IMR-90 (cell line): ENCODE measurements at regions not wholly inside any gene's neighbourhood (a gene's known extent, or its start where the extent isn't known, plus 50 kb on each side); places are given as distances from the start of the nearest gene placed in this dataset.

ENCODE experiments used
- ATAC-seq: fragments of 200-7000 bp; cut with Tn5 transposase; 2 replicates; pipeline ENCODE4 v1.9.1; 2020; ENCODE audit warnings: low read depth, mild to moderate bottlenecking, moderate library complexity
- BruUV-seq: library from RNA; stranded (reverse); fragments of 400-500 nt; replicated peaks from 2 replicates; lab custom pipeline; 2021; lab: Mats Ljungman, UMichigan
- CTCF ChIA-PET: fragments of 300-600 bp; formaldehyde crosslinking; extraction: SDS; loops from one replicate; lab custom pipeline; 2021; ENCODE audit warnings: antibody characterized with exemption; lab: Yijun Ruan, JAX
- POLR2A ChIA-PET: fragments of 300-600 bp; sonication (Branson Sonifier 250); formaldehyde crosslinking; loops from one replicate; lab custom pipeline; 2022; ENCODE audit warnings: antibody characterized with exemption; ENCODE audit not compliant: unreplicated experiment; lab: Charles Lee
- DNase-seq: peaks from one replicate; pipeline ENCODE4 v3.0.0; 2013
- H2AFZ ChIP-seq: replicated peaks from 2 replicates; pipeline ENCODE3; 2013; ENCODE audit warnings: low read length, mild to moderate bottlenecking; ENCODE audit not compliant: poor library complexity
- H2AK5ac ChIP-seq: 2 replicates; pipeline ENCODE4 v1.6.1; 2013; ENCODE audit warnings: low read depth, low read length, inconsistent platforms
- H2AK9ac ChIP-seq: replicated peaks from 2 replicates; pipeline ENCODE3; 2013; ENCODE audit warnings: mild to moderate bottlenecking, low read depth, low read length, moderate library complexity; ENCODE audit not compliant: poor library complexity
- H2BK120ac ChIP-seq: 2 replicates; pipeline ENCODE4 v1.6.1; 2013; ENCODE audit warnings: low read depth, low read length, inconsistent platforms
- H2BK15ac ChIP-seq: 3 replicates; pipeline ENCODE4 v1.6.1; 2013; ENCODE audit warnings: low read depth, low read length, inconsistent platforms
- H2BK20ac ChIP-seq: 2 replicates; pipeline ENCODE4 v1.6.1; 2013; ENCODE audit warnings: low read depth, mild to moderate bottlenecking, inconsistent platforms, low read length, moderate library complexity
- H2BK5ac ChIP-seq: 2 replicates; pipeline ENCODE4 v1.6.1; 2013; ENCODE audit warnings: mild to moderate bottlenecking, low read depth, low read length, inconsistent platforms; ENCODE audit not compliant: poor library complexity, severe bottlenecking
- H3K14ac ChIP-seq: replicated peaks from 2 replicates; pipeline ENCODE4 v1.6.1; 2013; ENCODE audit warnings: low read depth, low read length, inconsistent platforms
- H3K18ac ChIP-seq: 2 replicates; pipeline ENCODE4 v1.6.1; 2013; ENCODE audit warnings: low read depth, low read length, control low read depth
- H3K23ac ChIP-seq: 2 replicates; pipeline ENCODE4 v1.6.1; 2013; ENCODE audit warnings: low read depth, low read length, inconsistent platforms
- H3K27ac ChIP-seq: 2 replicates; pipeline ENCODE4 v1.5.1; 2013; ENCODE audit warnings: mild to moderate bottlenecking, control low read depth, low read length; ENCODE audit not compliant: insufficient read depth
- H3K27me3 ChIP-seq: 2 replicates; pipeline ENCODE4 v1.6.1; 2013; ENCODE audit warnings: low read length; ENCODE audit not compliant: control insufficient read depth, insufficient read depth
- H3K36me3 ChIP-seq: 2 replicates; pipeline ENCODE4 v1.6.1; 2013; ENCODE audit warnings: low read length, mixed read lengths; ENCODE audit not compliant: control insufficient read depth, insufficient read depth
- H3K4ac ChIP-seq: 2 replicates; pipeline ENCODE4 v1.6.1; 2013; ENCODE audit warnings: low read depth, low read length, inconsistent platforms
- H3K4me1 ChIP-seq: 2 replicates; pipeline ENCODE4 v1.6.1; 2013; ENCODE audit warnings: low read length, mixed read lengths; ENCODE audit not compliant: control insufficient read depth, insufficient read depth
- H3K4me2 ChIP-seq: 2 replicates; pipeline ENCODE4 v1.6.1; 2013; ENCODE audit warnings: low read depth, mild to moderate bottlenecking, control low read depth, low read length, moderate library complexity
- H3K4me3 ChIP-seq: 2 replicates; pipeline ENCODE4 v1.5.1; 2013; ENCODE audit warnings: low read depth, mild to moderate bottlenecking, control low read depth, low read length, moderate library complexity; ENCODE audit not compliant: insufficient read depth
- H3K56ac ChIP-seq: 2 replicates; pipeline ENCODE4 v1.6.1; 2013; ENCODE audit warnings: low read length, inconsistent platforms; ENCODE audit not compliant: insufficient read depth; ENCODE audit errors: extremely low read depth
- H3K79me1 ChIP-seq, 2 experiments: 2 replicates each; pipeline ENCODE4 v1.6.1; 2013; ENCODE audit warnings: low read length in 2 of 2, inconsistent platforms in 1 of 2, low read depth in 1 of 2
- H3K9ac ChIP-seq: 2 replicates; pipeline ENCODE4 v1.6.1; 2013; ENCODE audit warnings: low read depth, low read length, control low read depth
- H3K9me1 ChIP-seq: 2 replicates; pipeline ENCODE4 v1.6.1; 2013; ENCODE audit warnings: low read length, inconsistent platforms; ENCODE audit not compliant: insufficient read depth
- H3K9me3 ChIP-seq: 2 replicates; pipeline ENCODE4 v1.6.1; 2013; ENCODE audit warnings: low read length; ENCODE audit not compliant: control insufficient read depth, insufficient read depth
- H4K20me1 ChIP-seq: 2 replicates; pipeline ENCODE4 v1.6.1; 2013; ENCODE audit warnings: low read length, inconsistent platforms; ENCODE audit not compliant: insufficient read depth
- H4K5ac ChIP-seq: 2 replicates; pipeline ENCODE4 v1.6.1; 2013; ENCODE audit warnings: mild to moderate bottlenecking, low read depth, low read length, control low read depth
- H4K8ac ChIP-seq, 2 experiments: 2 replicates each; pipeline ENCODE4 v1.6.1; 2013; ENCODE audit warnings: low read depth in 2 of 2, low read length in 2 of 2, control low read depth in 1 of 2, inconsistent platforms in 1 of 2
- H4K91ac ChIP-seq: 2 replicates; pipeline ENCODE4 v1.6.1; 2013; ENCODE audit warnings: low read depth, low read length, inconsistent platforms; ENCODE audit not compliant: insufficient read depth
- BHLHE40 ChIP-seq: fragments of 150-350 bp; IDR thresholded peaks from 2 replicates; pipeline ENCODE4 v1.6.1; 2016; ENCODE audit warnings: mild to moderate bottlenecking, low read depth, low read length
- CTCF ChIP-seq: conservative IDR thresholded peaks from 2 replicates; pipeline ENCODE4 v1.5.1; 2012; ENCODE audit warnings: mild to moderate bottlenecking, low read depth, low read length, improper control_type of control experiment
- FOS ChIP-seq: fragments of 150-350 bp; IDR thresholded peaks from 2 replicates; pipeline ENCODE4 v1.6.1; 2016; ENCODE audit warnings: low read depth, low read length
- RFX5 ChIP-seq: IDR thresholded peaks from 2 replicates; pipeline ENCODE4 v1.8.0; 2012; ENCODE audit warnings: low read depth, mild to moderate bottlenecking, low read length, moderate library complexity
- WGBS, 2 experiments: methylation state at CpG; one replicate each; pipeline versions ENCODE4 v1.1.5 to v1.1.7; 2013; ENCODE audit warnings: missing lambda C conversion rate in 2 of 2; ENCODE audit not compliant: insufficient read length in 1 of 2; ENCODE audit errors: extremely low coverage in 2 of 2; 5-methylcytosine and 5-hydroxymethylcytosine counted together
- dilution Hi-C: fragments of 300-500 bp; cut with HindIII; formaldehyde crosslinking; loops from one replicate; pipeline ENCODE4 v1.14.3; 2018; ENCODE audit warnings: low sequenced_read_pairs; ENCODE audit not compliant: unreplicated experiment
- in situ Hi-C: fragments of 300-500 bp; cut with MboI; formaldehyde crosslinking; loops from 3 replicates; pipeline ENCODE4 v1.14.3; 2019; ENCODE audit warnings: low sequenced_read_pairs, inconsistent platforms, mixed read lengths
- intact Hi-C: fragments of 100-400 bp; cut with micrococcal nuclease; formaldehyde crosslinking; loops from 2 replicates; pipeline ENCODE4 v1.10.0; 2022

- Histone ChIP-seq H3K9ac (no peak overlapping the region), H3K27ac (no peak overlapping the region), H2BK5ac (no peak overlapping the region), H2BK15ac (no peak overlapping the region), H2BK20ac (no peak overlapping the region), H4K5ac (no peak overlapping the region), H3K9me1 (no peaks in the 10 kb centered on the region), H2AK9ac (no peak overlapping the region), H3K4ac (no peak overlapping the region), H4K8ac (no peak overlapping the region), H2AFZ (no peak overlapping the region), H3K79me1 (no peaks in the 10 kb centered on the region), H3K4me1 (no peaks in the 10 kb centered on the region), H3K56ac (no peak overlapping the region), H4K91ac (no peak overlapping the region), H3K14ac (no peak overlapping the region), H3K4me3 (no peak overlapping the region), H3K4me2 (no peak overlapping the region), H4K20me1 (no peaks in the 10 kb centered on the region), H3K36me3 (no peaks in the 10 kb centered on the region), H3K18ac (no peak overlapping the region), H2BK120ac (no peak overlapping the region), H2AK5ac (no peak overlapping the region), H3K27me3 (no peaks in the 10 kb centered on the region), H3K9me3 (no peaks in the 10 kb centered on the region), H3K23ac (no peak overlapping the region)
- ATAC-seq (no peak), DNase-seq (no peak)
- dilution Hi-C loops (no loop called here), in situ Hi-C loops (no loop called here), intact Hi-C loops (no loop called here)
- ChIA-PET POLR2A (no interaction called here), CTCF (no interaction called here)
- WGBS, 2 experiments, result no CpG with 5 or more reads among the region's 1 CpG
- no TSS peak for BruUV-seq
- TF ChIP-seq BHLHE40 (no peak), FOS (no peak), CTCF (no peak), RFX5 (no peak)
Observed at GRCh38 chr2:175601969-175602368, 400.1 kb downstream of the LNPK start.
